ENCODE measurements at regions not wholly inside any gene's neighbourhood (a gene's known extent, or its start where the extent isn't known, plus 50 kb on each side); places are given as distances from the start of the nearest gene placed in this dataset.

DNA sequence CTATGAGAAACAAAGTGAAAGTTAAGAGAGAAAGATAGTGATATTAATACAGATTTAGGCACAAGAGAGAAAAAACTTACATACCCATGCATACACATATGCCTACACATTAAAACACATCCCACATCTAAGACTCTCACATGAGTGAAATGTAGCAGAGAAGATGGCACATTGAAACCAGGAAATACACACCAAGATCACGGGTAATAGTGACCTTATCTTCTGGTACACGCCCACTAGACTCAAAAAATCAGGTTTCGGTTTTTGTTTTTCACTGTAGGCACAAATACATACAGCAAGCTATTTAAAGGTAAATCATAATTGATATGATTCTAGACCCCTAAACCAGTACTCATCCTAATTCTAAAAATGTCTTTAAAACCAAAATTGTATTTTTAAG lies 225.2 kb upstream of the TAC1 start:
- no peak overlapping the region for H2AFZ ChIP-seq (ENCODE audit: low read length)
- H3K4me3 ChIP-seq (ENCODE audit: extremely low read depth in 1 of 4, insufficient read depth in 2 of 4, low read depth in 3 of 4, low read length in 4 of 4) = no peak overlapping the region
- no peak overlapping the region for H2BK15ac ChIP-seq (ENCODE audit: low read length)
- no peak overlapping the region for H3K23ac ChIP-seq (ENCODE audit: insufficient read length)
- no peak overlapping the region for H4K8ac ChIP-seq (ENCODE audit: extremely low read depth, insufficient read depth, low read length)
- no peak overlapping the region for H3K9ac ChIP-seq (replicated peaks in 1 of 4; ENCODE audit: extremely low read depth in 1 of 4, low read depth in 3 of 4, low read length in 3 of 4)
- no peak overlapping the region for H3K4ac ChIP-seq (replicated peaks; ENCODE audit: insufficient read length, low read depth, low read length)
- no peak overlapping the region for H2BK12ac ChIP-seq (ENCODE audit: low read depth, low read length)
- H3K4me1 ChIP-seq (replicated peaks in 1 of 4; ENCODE audit: control insufficient read depth in 3 of 4, insufficient read depth in 4 of 4, low read length in 3 of 4) = no peaks in the 10 kb centered on the region
- WGBS, 2 experiments (ENCODE audit: extremely low coverage in 1 of 2, insufficient coverage in 1 of 2, insufficient read length in 1 of 2, insufficient replicate concordance in 2 of 2, low coverage in 1 of 2, low lambda C conversion rate in 2 of 2, missing lambda C conversion rate in 1 of 2) = 60% methylated on average over 3 of the region's 3 CpGs; no CpG with 5 or more reads in 1 of the 2 experiments
- DNase-seq (ENCODE audit: low read depth in 1 of 2, low spot score in 2 of 2) (no peak), FAIRE-seq (no peak)
- H3K14ac ChIP-seq (ENCODE audit: insufficient read length) = no peak overlapping the region
- TF ChIP-seq EZH2 (IDR thresholded peaks at IDR 0.05; ENCODE audit: low read depth, low read length, severe bottlenecking) (no peak), SIX5 (IDR thresholded peaks at IDR 0.05; ENCODE audit: low read depth, low read length) (no peak), POLR2A (IDR thresholded peaks at IDR 0.05; ENCODE audit: control extremely low read depth in 1 of 2, low read depth in 2 of 2, low read length in 2 of 2) (no peak)
- H3K36me3 ChIP-seq (ENCODE audit: control insufficient read depth in 2 of 4, insufficient read depth in 4 of 4, low read length in 3 of 4) = no peaks in the 10 kb centered on the region
- H3K23me2 ChIP-seq (ENCODE audit: low read depth, low read length) = no peaks in the 10 kb centered on the region
- H3K9me3 ChIP-seq (ENCODE audit: insufficient read depth in 2 of 2, low read depth in 1 of 2, low read length in 1 of 2) = no peaks in the 10 kb centered on the region
- no peaks in the 10 kb centered on the region for H3K79me2 ChIP-seq (ENCODE audit: control insufficient read depth in 1 of 2, insufficient read depth in 2 of 2, low read length in 2 of 2)
- H3K27ac ChIP-seq (ENCODE audit: low read depth, low read length) = no peak overlapping the region
- H3K79me1 ChIP-seq (ENCODE audit: low read depth, low read length) = no peaks in the 10 kb centered on the region
- H3K4me2 ChIP-seq (ENCODE audit: insufficient read depth in 1 of 2, low read depth in 2 of 2, low read length in 2 of 2) = no peak overlapping the region
- no peak overlapping the region for H4K5ac ChIP-seq (ENCODE audit: insufficient read length, low read depth, low read length)
- H3K56ac ChIP-seq (replicated peaks; ENCODE audit: insufficient read length, low read depth, low read length) = no peak overlapping the region
- ChIA-PET CTCF (ENCODE audit: partially characterized antibody) (interaction anchor here (1.3 to 1.5 kb wide), 2 partner anchors 8 to 312 kb away, joined by 3 to 4 read pairs; no protein-coding TSS in a partner anchor), POLR2A (ENCODE audit: partially characterized antibody) (no interaction called here)
- H2BK5ac ChIP-seq (ENCODE audit: low read depth, low read length) = no peak overlapping the region
- H2BK20ac ChIP-seq (ENCODE audit: low read length) = no peak overlapping the region
- H3K27me3 ChIP-seq (replicated peaks in 1 of 4; ENCODE audit: control insufficient read depth in 3 of 4, extremely low read depth in 1 of 4, insufficient read depth in 3 of 4, low read length in 3 of 4) = no peaks in the 10 kb centered on the region
- no peak overlapping the region for H3K18ac ChIP-seq (ENCODE audit: extremely low read depth, low read length)
- H4K91ac ChIP-seq (replicated peaks; ENCODE audit: insufficient read length, low read length) = no peak overlapping the region
- H4K20me1 ChIP-seq (replicated peaks in 1 of 2; ENCODE audit: control insufficient read depth in 1 of 2, insufficient read depth in 2 of 2, low read length in 2 of 2) = no peaks in the 10 kb centered on the region
- no peak overlapping the region for H2AK5ac ChIP-seq (ENCODE audit: low read depth, low read length)
- no peak overlapping the region for H2BK120ac ChIP-seq (replicated peaks; ENCODE audit: low read depth, low read length)
